Kidney (tissue), 13 donors: ENCODE measurements at regions not wholly inside any gene's neighbourhood (a gene's known extent, or its start where the extent isn't known, plus 50 kb on each side); places are given as distances from the start of the nearest gene placed in this dataset.

Source experiments
- DNase-seq, 5 donors: peaks; one replicate each; pipeline ENCODE4 v3.0.0-alpha.2; 2013 to 2020
- FAIRE-seq: peaks from 2 replicates; lab custom pipeline; 2012; peaks lifted over from hg19 to GRCh38; lab: Jason Lieb, UNC
- H3K27ac ChIP-seq, 2 donors: one replicate each; pipeline ENCODE4 v1.7.0; 2013; ENCODE audit warnings: low read depth in 2 of 2, low read length in 2 of 2, inconsistent platforms in 1 of 2
- H3K27me3 ChIP-seq: one replicate; pipeline ENCODE4 v1.7.1; 2013; ENCODE audit warnings: low read length, inconsistent platforms; ENCODE audit not compliant: control insufficient read depth, insufficient read depth
- H3K36me3 ChIP-seq, 3 donors: one replicate each; pipeline versions ENCODE4 v1.7.0 to v1.7.1; 2013; ENCODE audit warnings: low read length in 3 of 3, control low read depth in 1 of 3, inconsistent platforms in 1 of 3; ENCODE audit not compliant: insufficient read depth in 3 of 3, control insufficient read depth in 2 of 3
- H3K4me1 ChIP-seq, 3 donors: one replicate each; pipeline versions ENCODE4 v1.7.0 to v1.7.1; 2013; ENCODE audit warnings: low read length in 3 of 3, inconsistent platforms in 1 of 3, low read depth in 1 of 3; ENCODE audit not compliant: control insufficient read depth in 2 of 3, insufficient read depth in 2 of 3
- H3K4me3 ChIP-seq, 3 donors: one replicate each; pipeline versions ENCODE4 v1.7.0 to v1.8.1; 2013; ENCODE audit warnings: low read length in 3 of 3, control low read depth in 1 of 3, inconsistent platforms in 1 of 3
- H3K9ac ChIP-seq, 3 donors: one replicate each; pipeline versions ENCODE4 v1.7.0 to v1.7.1; 2013; ENCODE audit warnings: low read length in 3 of 3, control low read depth in 1 of 3, inconsistent platforms in 1 of 3
- H3K9me3 ChIP-seq, 3 donors: one replicate each; pipeline versions ENCODE4 v1.7.0 to v1.7.1; 2013; ENCODE audit warnings: low read length in 3 of 3, control low read depth in 1 of 3, inconsistent platforms in 1 of 3; ENCODE audit not compliant: control insufficient read depth in 2 of 3, insufficient read depth in 1 of 3
- CTCF ChIP-seq: IDR thresholded peaks from 3 replicates; pipeline ENCODE4 v1.5.1; 2012; ENCODE audit warnings: mild to moderate bottlenecking, moderate library complexity, borderline replicate concordance; ENCODE audit not compliant: insufficient read depth; ENCODE audit errors: extremely low read depth
- intact Hi-C: fragments of 100-400 bp; cut with DNase I; formaldehyde crosslinking; loops from one replicate; pipeline ENCODE4 v1.11.1; 2022
- donor health status: control.
- donor health status: control.
- donor health status: control.
- donor health status: control.
- donor health status: control.
- donor health status: DM: yes; HTN: yes; CAD: no.
- donor health status: Normal renal cell carcinoma (clear cell type).

- TF ChIP-seq CTCF: no peak
- H3K4me1 ChIP-seq: no peaks in the 10 kb centered on the region
- FAIRE-seq (no peak), DNase-seq (no peak)
- H3K27ac ChIP-seq: peak overlapping the region in 1 of 2 donors; percentile 8
- peak overlapping the region in 2 of 3 donors; percentile 39 to 44 for H3K4me3 ChIP-seq
- H3K9ac ChIP-seq: no peak overlapping the region
- no peaks in the 10 kb centered on the region for H3K27me3 ChIP-seq
- H3K36me3 ChIP-seq: no peaks in the 10 kb centered on the region
- H3K9me3 ChIP-seq: peaks cover 0 to 3% (median 0%) of the 10 kb centered on the region in 3 donors
- intact Hi-C loops: no loop called here
These were observed 410.4 kb upstream of the CDH11 start for GRCh38 chr16:65532258-65532657.

- Histone ChIP-seq H3K4me1 (no peaks in the 10 kb centered on the region), H3K27me3 (no peaks in the 10 kb centered on the region), H3K27ac (no peak overlapping the region), H3K36me3 (no peaks in the 10 kb centered on the region), H3K9me3 (peaks cover 0 to 8% (median 0%) of the 10 kb centered on the region in 3 donors), H3K4me3 (no peak overlapping the region), H3K9ac (no peak overlapping the region)
- intact Hi-C loops: no loop called here
- FAIRE-seq: no peak
- no peak for DNase-seq
- TF ChIP-seq CTCF: no peak
These were observed 409.6 kb upstream of the CDH11 start for GRCh38 chr16:65531475-65531874.

- Histone ChIP-seq H3K36me3 (no peaks in the 10 kb centered on the region), H3K4me1 (peaks cover 0 to 9% (median 0%) of the 10 kb centered on the region in 3 donors), H3K9me3 (peaks cover 0 to 8% (median 0%) of the 10 kb centered on the region in 3 donors), H3K27ac (no peak overlapping the region), H3K27me3 (no peaks in the 10 kb centered on the region), H3K4me3 (no peak overlapping the region), H3K9ac (no peak overlapping the region)
- DNase-seq (no peak), FAIRE-seq (no peak)
- no peak for TF ChIP-seq CTCF
- intact Hi-C loops: no loop called here
These were observed 403.8 kb upstream of the CDH11 start for GRCh38 chr16:65525707-65526106.

GRCh38 chr16:65524997-65525396 is 403.1 kb upstream of the CDH11 start:
- H3K4me1 ChIP-seq: peaks cover 0 to 9% (median 0%) of the 10 kb centered on the region in 3 donors
- H3K4me3 ChIP-seq: no peak overlapping the region
- intact Hi-C loops: no loop called here
- TF ChIP-seq CTCF: no peak
- no peak overlapping the region for H3K9ac ChIP-seq
- no peaks in the 10 kb centered on the region for H3K27me3 ChIP-seq
- H3K9me3 ChIP-seq: peaks cover 0 to 8% (median 0%) of the 10 kb centered on the region in 3 donors
- FAIRE-seq: no peak
- H3K36me3 ChIP-seq: no peaks in the 10 kb centered on the region
- peak in 4 of 5 donors; percentile 69 to 87 (median 80) for DNase-seq
- no peak overlapping the region for H3K27ac ChIP-seq
